ENCODE measurements at regions not wholly inside any gene's neighbourhood (a gene's known extent, or its start where the extent isn't known, plus 50 kb on each side); places are given as distances from the start of the nearest gene placed in this dataset.

GRCh38 chr13:39159846-39160370 lies 121.7 kb downstream of the NHLRC3 start:
- no peak for DNase-seq (ENCODE audit: low spot score)

GRCh38 chr13:39167018-39167417 lies 128.8 kb downstream of the NHLRC3 start:
- DNase-seq (ENCODE audit: low spot score) = no peak

GRCh38 chr13:39170711-39171110 lies 132.5 kb downstream of the NHLRC3 start:
- DNase-seq (ENCODE audit: low spot score) = no peak

GRCh38 chr13:39185326-39185725 lies 147.1 kb downstream of the NHLRC3 start:
- no peak for DNase-seq (ENCODE audit: low spot score)

- DNase-seq (ENCODE audit: low spot score) = no peak
These were observed 148.1 kb downstream of the NHLRC3 start for GRCh38 chr13:39186205-39186875.

GRCh38 chr13:39189778-39190177 lies 151.5 kb downstream of the NHLRC3 start:
- no peak for DNase-seq (ENCODE audit: low spot score)

- no peak for DNase-seq (ENCODE audit: low spot score)
These were observed 158.8 kb downstream of the NHLRC3 start for GRCh38 chr13:39196965-39197646.

GRCh38 chr13:39197647-39198007 lies 159.4 kb downstream of the NHLRC3 start:
- DNase-seq (ENCODE audit: low spot score) = no peak

GRCh38 chr13:39200249-39200910 lies 162.1 kb downstream of the NHLRC3 start:
- DNase-seq (ENCODE audit: low spot score) = no peak

GRCh38 chr13:39201180-39201579 lies 162.9 kb downstream of the NHLRC3 start:
- DNase-seq (ENCODE audit: low spot score) = no peak

GRCh38 chr13:39202746-39203145 lies 164.5 kb downstream of the NHLRC3 start:
- DNase-seq (ENCODE audit: low spot score) = no peak

GRCh38 chr13:39208636-39209035 lies 170.4 kb downstream of the NHLRC3 start:
- no peak for DNase-seq (ENCODE audit: low spot score)

GRCh38 chr13:39209731-39210531 lies 171.7 kb downstream of the NHLRC3 start:
- DNase-seq (ENCODE audit: low spot score) = peak; percentile 13

- DNase-seq (ENCODE audit: low spot score) = peak; percentile 26
These were observed 172.8 kb downstream of the NHLRC3 start for GRCh38 chr13:39210961-39211534.

GRCh38 chr13:39215971-39216370 lies 177.7 kb downstream of the NHLRC3 start:
- DNase-seq (ENCODE audit: low spot score) = no peak

- DNase-seq (ENCODE audit: low spot score) = no peak
These were observed 179.2 kb downstream of the NHLRC3 start for GRCh38 chr13:39217471-39217870.

GRCh38 chr13:39224671-39225240 lies 186.5 kb downstream of the NHLRC3 start:
- no peak for DNase-seq (ENCODE audit: low spot score)

GRCh38 chr13:39225860-39226259 lies 187.6 kb downstream of the NHLRC3 start:
- no peak for DNase-seq (ENCODE audit: low spot score)

- DNase-seq (ENCODE audit: low spot score) = no peak
These were observed 188.1 kb downstream of the NHLRC3 start for GRCh38 chr13:39226359-39226758.

GRCh38 chr13:39232401-39232980 lies 194.2 kb downstream of the NHLRC3 start:
- no peak for DNase-seq (ENCODE audit: low spot score)

- DNase-seq (ENCODE audit: low spot score) = no peak
These were observed 194.7 kb downstream of the NHLRC3 start for GRCh38 chr13:39232999-39233398.

Measured in AG08395 (cell line).